KMS-11 (cell line): ENCODE measurements at regions not wholly inside any gene's neighbourhood (a gene's known extent, or its start where the extent isn't known, plus 50 kb on each side); places are given as distances from the start of the nearest gene placed in this dataset.

Source experiments
- H2AFZ ChIP-seq: fragments of 200-600 bp; sonication (generic); 2 replicates; pipeline ENCODE4 v1.6.1; 2016; ENCODE audit warnings: antibody characterized with exemption, mixed run types, low read depth
- H3K27ac ChIP-seq: fragments of 200-600 bp; sonication (generic); 2 replicates; pipeline ENCODE4 v1.6.1; 2016; ENCODE audit warnings: mild to moderate bottlenecking, mixed run types
- H3K27me3 ChIP-seq: fragments of 200-600 bp; sonication (generic); 2 replicates; pipeline ENCODE4 v1.6.1; 2017; ENCODE audit warnings: mild to moderate bottlenecking, low read depth, mixed run types, moderate library complexity; ENCODE audit not compliant: insufficient read depth
- H3K36me3 ChIP-seq: fragments of 200-600 bp; sonication (generic); 2 replicates; pipeline ENCODE4 v1.6.1; 2017; ENCODE audit warnings: mild to moderate bottlenecking, mixed run types; ENCODE audit not compliant: insufficient read depth
- H3K4me1 ChIP-seq: fragments of 200-600 bp; sonication (generic); 2 replicates; pipeline ENCODE4 v1.6.1; 2016; ENCODE audit warnings: mild to moderate bottlenecking, low read depth, mixed run types; ENCODE audit not compliant: poor library complexity, severe bottlenecking
- H3K4me2 ChIP-seq: fragments of 200-600 bp; sonication (generic); 2 replicates; pipeline ENCODE4 v1.7.0; 2016; ENCODE audit warnings: mild to moderate bottlenecking, mixed run types
- H3K4me3 ChIP-seq: fragments of 200-600 bp; sonication (generic); IDR thresholded peaks from 2 replicates; pipeline ENCODE4 v1.6.1; 2017; ENCODE audit warnings: low read depth, low read length, mixed read lengths; ENCODE audit not compliant: insufficient read depth
- H3K79me2 ChIP-seq: fragments of 200-600 bp; sonication (generic); 2 replicates; pipeline ENCODE4 v1.6.1; 2016; ENCODE audit warnings: low read depth, mixed run types; ENCODE audit not compliant: insufficient read depth
- H3K9ac ChIP-seq: fragments of 200-600 bp; sonication (generic); 2 replicates; pipeline ENCODE4 v1.6.1; 2016; ENCODE audit warnings: mild to moderate bottlenecking, mixed run types
- H4K20me1 ChIP-seq: fragments of 200-600 bp; sonication (generic); 2 replicates; pipeline ENCODE4 v1.6.1; 2016; ENCODE audit warnings: mild to moderate bottlenecking, mixed run types; ENCODE audit not compliant: insufficient read depth
- TF ChIP-seq, protein P1 (sequence below): fragments of 200-600 bp; sonication (generic); conservative IDR thresholded peaks from 2 replicates; pipeline ENCODE4 v1.6.1; 2017; ENCODE audit warnings: low read depth, mild to moderate bottlenecking, antibody characterized with exemption, low read length, moderate library complexity, mixed read lengths

DNA sequence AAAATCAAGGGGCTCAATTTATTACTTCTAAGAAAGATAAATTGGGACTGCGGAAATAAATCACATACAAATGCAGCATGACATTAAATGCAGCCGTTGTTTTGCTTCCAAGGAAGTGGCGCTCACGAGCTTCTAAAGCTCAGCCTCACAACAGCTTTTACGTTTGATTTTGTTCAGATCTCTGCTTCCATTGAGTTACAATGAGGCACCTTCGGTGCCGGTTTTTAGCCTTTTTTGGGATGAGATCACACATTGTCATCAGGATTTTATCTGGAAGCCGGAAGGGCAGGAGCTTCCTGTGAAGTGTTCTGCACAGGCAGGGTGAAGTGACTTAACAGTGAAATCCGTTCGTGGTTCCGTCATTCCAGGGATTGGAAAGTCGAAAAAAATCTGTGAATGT is 209.8 kb downstream of the DCDC2C start:
- Histone ChIP-seq H3K4me3 (no peak overlapping the region), H3K4me1 (no peaks in the 10 kb centered on the region), H3K27ac (no peak overlapping the region), H3K79me2 (no peaks in the 10 kb centered on the region), H3K27me3 (no peaks in the 10 kb centered on the region), H3K9ac (no peak overlapping the region), H3K4me2 (no peak overlapping the region), H2AFZ (no peak overlapping the region), H4K20me1 (no peaks in the 10 kb centered on the region), H3K36me3 (no peaks in the 10 kb centered on the region)
- TF ChIP-seq, protein P1, sequence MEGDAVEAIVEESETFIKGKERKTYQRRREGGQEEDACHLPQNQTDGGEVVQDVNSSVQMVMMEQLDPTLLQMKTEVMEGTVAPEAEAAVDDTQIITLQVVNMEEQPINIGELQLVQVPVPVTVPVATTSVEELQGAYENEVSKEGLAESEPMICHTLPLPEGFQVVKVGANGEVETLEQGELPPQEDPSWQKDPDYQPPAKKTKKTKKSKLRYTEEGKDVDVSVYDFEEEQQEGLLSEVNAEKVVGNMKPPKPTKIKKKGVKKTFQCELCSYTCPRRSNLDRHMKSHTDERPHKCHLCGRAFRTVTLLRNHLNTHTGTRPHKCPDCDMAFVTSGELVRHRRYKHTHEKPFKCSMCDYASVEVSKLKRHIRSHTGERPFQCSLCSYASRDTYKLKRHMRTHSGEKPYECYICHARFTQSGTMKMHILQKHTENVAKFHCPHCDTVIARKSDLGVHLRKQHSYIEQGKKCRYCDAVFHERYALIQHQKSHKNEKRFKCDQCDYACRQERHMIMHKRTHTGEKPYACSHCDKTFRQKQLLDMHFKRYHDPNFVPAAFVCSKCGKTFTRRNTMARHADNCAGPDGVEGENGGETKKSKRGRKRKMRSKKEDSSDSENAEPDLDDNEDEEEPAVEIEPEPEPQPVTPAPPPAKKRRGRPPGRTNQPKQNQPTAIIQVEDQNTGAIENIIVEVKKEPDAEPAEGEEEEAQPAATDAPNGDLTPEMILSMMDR: no peak

DNA sequence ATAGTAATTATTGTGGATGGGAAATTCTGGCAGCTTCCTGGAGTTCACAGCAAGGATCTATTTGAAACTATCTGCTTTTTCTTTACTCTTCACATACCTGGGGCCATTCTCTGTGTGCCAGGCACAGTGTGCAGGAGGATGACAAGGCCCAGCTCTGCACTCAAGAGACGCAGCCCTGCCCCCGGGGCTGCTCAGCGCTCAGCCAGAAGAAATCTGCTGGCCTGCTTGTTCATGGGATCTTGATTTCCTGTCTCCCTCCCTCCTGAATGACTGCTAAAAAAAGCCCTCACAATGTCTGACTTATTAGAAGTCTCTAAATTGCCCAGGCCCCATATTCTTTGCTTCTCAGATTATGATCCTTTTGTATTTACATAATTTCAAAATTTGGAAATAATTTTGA is 210.9 kb downstream of the DCDC2C start:
- H3K27me3 ChIP-seq: no peaks in the 10 kb centered on the region
- no peaks in the 10 kb centered on the region for H3K4me1 ChIP-seq
- H3K79me2 ChIP-seq: no peaks in the 10 kb centered on the region
- no peak overlapping the region for H3K4me3 ChIP-seq
- H2AFZ ChIP-seq: no peak overlapping the region
- no peaks in the 10 kb centered on the region for H4K20me1 ChIP-seq
- no peak overlapping the region for H3K4me2 ChIP-seq
- H3K27ac ChIP-seq: no peak overlapping the region
- no peak overlapping the region for H3K9ac ChIP-seq
- TF ChIP-seq, protein P1: no peak
- H3K36me3 ChIP-seq: no peaks in the 10 kb centered on the region

DNA sequence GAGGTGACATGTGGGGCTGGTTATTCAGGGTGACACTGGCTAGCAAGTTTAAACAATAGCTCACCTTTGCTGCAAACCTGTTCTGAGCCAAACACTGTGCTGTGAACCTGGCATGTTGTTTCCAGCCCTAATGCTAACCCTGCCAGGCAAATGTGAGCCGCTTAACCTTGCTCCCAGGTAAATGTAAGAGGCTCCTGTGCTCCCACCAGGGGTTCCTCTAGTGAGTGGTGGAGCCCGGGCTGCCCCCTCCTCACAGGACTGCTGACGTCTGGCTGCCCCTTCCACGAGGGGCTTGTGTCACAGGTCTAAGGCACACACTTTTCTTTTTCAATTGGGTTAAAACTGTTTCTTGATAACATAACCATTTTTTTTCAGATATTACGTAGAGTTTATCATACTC is 223.7 kb downstream of the DCDC2C start:
- Histone ChIP-seq H3K79me2 (no peaks in the 10 kb centered on the region), H3K27me3 (no peaks in the 10 kb centered on the region)
- TF ChIP-seq, protein P1: no peak

DNA sequence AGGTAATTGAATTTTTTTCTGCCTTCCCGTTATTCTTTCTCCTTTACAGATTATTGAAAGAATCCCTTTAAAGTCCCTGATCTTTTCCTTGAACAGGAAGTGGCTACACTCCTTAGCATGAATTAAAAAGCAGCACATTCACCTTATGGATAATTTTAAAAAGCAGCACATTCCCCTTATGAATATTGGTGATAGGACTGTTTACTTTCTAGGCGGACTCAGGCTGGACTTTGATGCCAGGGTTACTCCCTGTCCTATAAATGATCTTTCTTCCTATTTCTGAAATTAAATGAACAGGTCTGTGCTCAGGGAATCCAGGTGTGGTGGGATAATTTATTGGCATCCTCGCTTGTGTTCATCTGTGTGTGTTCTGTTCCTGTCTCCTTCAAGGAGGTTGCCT is 226.0 kb downstream of the DCDC2C start:
- H3K9ac ChIP-seq: no peak overlapping the region
- no peaks in the 10 kb centered on the region for H3K79me2 ChIP-seq
- H3K27ac ChIP-seq: no peak overlapping the region
- no peak overlapping the region for H3K4me2 ChIP-seq
- H3K27me3 ChIP-seq: no peaks in the 10 kb centered on the region
- H3K4me3 ChIP-seq: no peak overlapping the region
- no peaks in the 10 kb centered on the region for H3K36me3 ChIP-seq
- H2AFZ ChIP-seq: no peak overlapping the region
- H3K4me1 ChIP-seq: no peaks in the 10 kb centered on the region
- no peaks in the 10 kb centered on the region for H4K20me1 ChIP-seq
- TF ChIP-seq, protein P1: no peak

More for the DNA sequence above, 223.7 kb downstream of the DCDC2C start:
- Histone ChIP-seq H3K4me2 (no peak overlapping the region), H2AFZ (no peak overlapping the region), H4K20me1 (no peaks in the 10 kb centered on the region), H3K36me3 (no peaks in the 10 kb centered on the region), H3K4me3 (no peak overlapping the region), H3K9ac (no peak overlapping the region), H3K27ac (no peak overlapping the region), H3K4me1 (no peaks in the 10 kb centered on the region)
